Natural killer cell (primary cell): ENCODE measurements at regions not wholly inside any gene's neighbourhood (a gene's known extent, or its start where the extent isn't known, plus 50 kb on each side); places are given as distances from the start of the nearest gene placed in this dataset.

Source experiments
- ATAC-seq, 3 donors: fragments of 150-1000 bp in 2 of 3; fragments of 200-7000 bp in 1 of 3; cut with Tn5 transposase; 1 replicate in 1 of 3; 2 replicates in 2 of 3; pipeline ENCODE4 v1.10.0; 2021; ENCODE audit warnings: mild to moderate bottlenecking in 2 of 3, moderate library complexity in 2 of 3
- DNase-seq, 2 donors: peaks; one replicate each; pipeline versions ENCODE4 v3.0.0 to v3.0.0-alpha.2; 2013 to 2021; ENCODE audit warnings: mixed read lengths in 1 of 2
- H3K27ac ChIP-seq: one replicate; pipeline ENCODE4 v1.5.1; 2013; ENCODE audit warnings: mild to moderate bottlenecking, low read length
- H3K27me3 ChIP-seq: one replicate; pipeline ENCODE4 v1.6.1; 2013; ENCODE audit warnings: low read length; ENCODE audit not compliant: control insufficient read depth, insufficient read depth
- H3K36me3 ChIP-seq: one replicate; pipeline ENCODE4 v1.6.1; 2013; ENCODE audit warnings: low read length; ENCODE audit not compliant: control insufficient read depth, insufficient read depth
- H3K4me1 ChIP-seq: one replicate; pipeline ENCODE4 v1.6.1; 2013; ENCODE audit warnings: low read length; ENCODE audit not compliant: control insufficient read depth, insufficient read depth
- H3K4me3 ChIP-seq: one replicate; pipeline ENCODE4 v1.5.1; 2013; ENCODE audit warnings: low read length
- H3K9me3 ChIP-seq: one replicate; pipeline ENCODE4 v1.6.1; 2013; ENCODE audit warnings: low read length; ENCODE audit not compliant: control insufficient read depth, insufficient read depth
- H3K27ac Mint-ChIP-seq, 2 donors: one replicate each; pipeline ENCODE4 v1.8.0; 2022; ENCODE audit warnings: mild to moderate bottlenecking in 2 of 2, mixed read lengths in 2 of 2, moderate library complexity in 1 of 2
- H3K27me3 Mint-ChIP-seq, 2 donors: one replicate each; pipeline ENCODE4 v1.8.0; 2022; ENCODE audit warnings: low read depth in 2 of 2, mixed read lengths in 2 of 2
- H3K36me3 Mint-ChIP-seq: one replicate; pipeline ENCODE4 v1.8.0; 2022; ENCODE audit warnings: mixed read lengths
- H3K4me1 Mint-ChIP-seq, 2 donors: one replicate each; pipeline ENCODE4 v1.8.0; 2022; ENCODE audit warnings: mixed read lengths in 2 of 2
- H3K4me3 Mint-ChIP-seq: one replicate; pipeline ENCODE4 v1.8.0; 2022; ENCODE audit warnings: mild to moderate bottlenecking, moderate library complexity, mixed read lengths
- H3K9me3 Mint-ChIP-seq, 2 donors: one replicate each; pipeline ENCODE4 v1.8.0; 2022; ENCODE audit warnings: mixed read lengths in 2 of 2
- WGBS: methylation state at CpG from one replicate; pipeline ENCODE4 v1.1.7; 2013; ENCODE audit warnings: missing lambda C conversion rate; ENCODE audit not compliant: insufficient coverage; 5-methylcytosine and 5-hydroxymethylcytosine counted together
- intact Hi-C: fragments of 100-400 bp; cut with micrococcal nuclease; formaldehyde crosslinking; loops from one replicate; pipeline ENCODE4 v1.14.2; 2022
- TF ChIP-seq, protein P1 (sequence below): fragments of 200-600 bp; IDR thresholded peaks from one replicate; pipeline ENCODE4 v1.8.0; 2022; ENCODE audit warnings: antibody characterized with exemption

DNA sequence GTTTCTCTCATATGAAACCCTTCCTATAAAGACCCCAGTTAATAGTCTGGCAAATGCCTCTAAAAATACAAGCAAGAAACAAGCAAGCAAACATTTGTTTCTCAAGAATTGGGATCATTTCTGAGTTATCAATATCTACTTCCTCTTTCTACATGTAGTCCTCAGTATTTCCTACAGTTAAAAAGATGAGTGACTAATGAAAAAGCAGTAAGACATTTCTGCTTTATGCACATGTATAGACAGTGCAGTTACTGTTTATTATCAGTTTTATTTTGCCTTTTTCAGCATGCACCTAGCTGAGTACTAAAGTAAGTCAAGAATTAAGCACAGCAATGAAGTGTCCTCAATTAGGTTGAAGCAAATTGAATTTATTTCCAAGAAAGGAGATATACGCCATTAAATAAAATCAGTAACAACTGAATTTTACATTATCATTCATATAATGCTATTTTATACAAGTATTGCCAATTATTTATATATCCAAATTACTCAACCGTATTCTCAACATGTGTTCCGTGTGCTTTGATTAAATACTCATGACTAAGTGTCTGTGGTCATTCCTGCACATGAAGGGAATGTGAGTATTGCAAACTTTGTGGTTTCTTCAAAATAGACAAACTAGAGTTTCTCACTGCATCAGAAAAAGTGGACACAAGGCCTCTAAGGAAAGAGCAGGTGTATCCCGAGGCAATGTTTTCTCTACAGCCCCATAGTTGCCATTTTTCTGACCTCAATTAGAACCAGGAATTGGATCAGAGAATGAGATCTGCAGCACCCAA lies 159.3 kb upstream of the MARCKS start:
- no peak overlapping the region for H3K27ac Mint-ChIP-seq
- no peaks in the 10 kb centered on the region for H3K4me1 ChIP-seq
- H3K36me3 ChIP-seq: no peaks in the 10 kb centered on the region
- WGBS: 91% methylated on average over 3 of the region's 4 CpGs
- H3K4me1 Mint-ChIP-seq: no peaks in the 10 kb centered on the region
- H3K27ac ChIP-seq: no peak overlapping the region
- H3K27me3 Mint-ChIP-seq: no peaks in the 10 kb centered on the region
- H3K4me3 ChIP-seq: no peak overlapping the region
- ATAC-seq: no peak
- DNase-seq: no peak
- H3K9me3 ChIP-seq: no peaks in the 10 kb centered on the region
- intact Hi-C loops: no loop called here
- H3K27me3 ChIP-seq: no peaks in the 10 kb centered on the region
- no peaks in the 10 kb centered on the region for H3K36me3 Mint-ChIP-seq
- peaks cover 4 to 12% of the 10 kb centered on the region in 2 donors for H3K9me3 Mint-ChIP-seq
- TF ChIP-seq, protein P1, sequence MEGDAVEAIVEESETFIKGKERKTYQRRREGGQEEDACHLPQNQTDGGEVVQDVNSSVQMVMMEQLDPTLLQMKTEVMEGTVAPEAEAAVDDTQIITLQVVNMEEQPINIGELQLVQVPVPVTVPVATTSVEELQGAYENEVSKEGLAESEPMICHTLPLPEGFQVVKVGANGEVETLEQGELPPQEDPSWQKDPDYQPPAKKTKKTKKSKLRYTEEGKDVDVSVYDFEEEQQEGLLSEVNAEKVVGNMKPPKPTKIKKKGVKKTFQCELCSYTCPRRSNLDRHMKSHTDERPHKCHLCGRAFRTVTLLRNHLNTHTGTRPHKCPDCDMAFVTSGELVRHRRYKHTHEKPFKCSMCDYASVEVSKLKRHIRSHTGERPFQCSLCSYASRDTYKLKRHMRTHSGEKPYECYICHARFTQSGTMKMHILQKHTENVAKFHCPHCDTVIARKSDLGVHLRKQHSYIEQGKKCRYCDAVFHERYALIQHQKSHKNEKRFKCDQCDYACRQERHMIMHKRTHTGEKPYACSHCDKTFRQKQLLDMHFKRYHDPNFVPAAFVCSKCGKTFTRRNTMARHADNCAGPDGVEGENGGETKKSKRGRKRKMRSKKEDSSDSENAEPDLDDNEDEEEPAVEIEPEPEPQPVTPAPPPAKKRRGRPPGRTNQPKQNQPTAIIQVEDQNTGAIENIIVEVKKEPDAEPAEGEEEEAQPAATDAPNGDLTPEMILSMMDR: no peak
- no peak overlapping the region for H3K4me3 Mint-ChIP-seq

GRCh38 chr6:113699239-113699638 lies 157.9 kb upstream of the MARCKS start:
- Histone ChIP-seq H3K27ac (no peak overlapping the region), H3K4me3 (no peak overlapping the region), H3K36me3 (no peaks in the 10 kb centered on the region), H3K27me3 (no peaks in the 10 kb centered on the region), H3K9me3 (no peaks in the 10 kb centered on the region), H3K4me1 (no peaks in the 10 kb centered on the region)
- Mint-ChIP-seq H3K27ac (no peak overlapping the region), H3K36me3 (no peaks in the 10 kb centered on the region), H3K4me3 (no peak overlapping the region), H3K27me3 (no peaks in the 10 kb centered on the region), H3K4me1 (no peaks in the 10 kb centered on the region), H3K9me3 (peaks cover 4 to 10% of the 10 kb centered on the region in 2 donors)
- TF ChIP-seq, protein P1: no peak
- no peak for DNase-seq
- no peak for ATAC-seq
- intact Hi-C loops: no loop called here

DNA sequence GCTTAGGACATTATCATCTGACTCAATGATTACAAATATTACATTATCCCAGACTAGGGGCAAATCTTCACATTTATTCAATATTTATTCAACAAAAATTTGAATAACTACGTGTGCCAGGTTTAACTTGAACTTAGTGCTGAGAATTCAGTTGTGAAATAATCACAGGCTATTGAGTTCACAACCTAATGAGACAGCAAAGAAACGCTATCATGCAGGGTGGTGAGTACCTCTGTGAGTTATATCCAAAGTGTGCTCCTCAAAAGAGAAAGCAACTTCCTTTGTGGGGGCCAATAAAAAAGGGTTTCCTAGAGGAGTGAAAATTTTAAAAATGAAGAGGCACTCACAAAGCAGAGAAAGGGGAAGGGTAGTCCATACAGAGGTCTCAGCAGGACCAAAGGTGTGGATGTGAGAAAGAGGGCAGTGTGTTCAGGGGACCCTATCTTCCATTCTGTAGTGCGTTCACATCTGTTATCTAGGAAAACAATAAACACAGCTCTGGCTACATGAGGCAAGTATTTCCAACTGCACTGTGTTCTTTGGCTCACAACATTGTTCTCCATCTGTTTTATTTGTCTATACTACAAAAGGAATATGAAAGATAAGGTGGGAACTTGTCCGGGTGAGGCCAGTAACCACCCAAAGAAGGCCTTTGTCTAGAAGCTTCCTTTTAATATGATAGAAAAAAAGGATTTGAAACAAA lies 155.4 kb upstream of the MARCKS start:
- Histone ChIP-seq H3K4me1 (no peaks in the 10 kb centered on the region), H3K4me3 (no peak overlapping the region), H3K27me3 (no peaks in the 10 kb centered on the region), H3K9me3 (no peaks in the 10 kb centered on the region), H3K36me3 (no peaks in the 10 kb centered on the region), H3K27ac (no peak overlapping the region)
- Mint-ChIP-seq H3K27ac (no peak overlapping the region), H3K9me3 (peaks cover 4 to 10% of the 10 kb centered on the region in 2 donors), H3K4me1 (no peaks in the 10 kb centered on the region), H3K4me3 (no peak overlapping the region), H3K36me3 (no peaks in the 10 kb centered on the region), H3K27me3 (no peaks in the 10 kb centered on the region)
- WGBS: 94% methylated on average over 4 of the region's 4 CpGs
- TF ChIP-seq, protein P1: no peak
- ATAC-seq (no peak), DNase-seq (no peak)
- intact Hi-C loops: no loop called here
